Mucosa of descending colon (tissue), 3 donors: ENCODE measurements at regions not wholly inside any gene's neighbourhood (a gene's known extent, or its start where the extent isn't known, plus 50 kb on each side); places are given as distances from the start of the nearest gene placed in this dataset.

Experiments
- ATAC-seq: fragments of 200-7000 bp; cut with Tn5 transposase; one replicate; pipeline ENCODE4 v1.9.1; 2020; ENCODE audit warnings: mild to moderate bottlenecking, moderate library complexity
- DNase-seq, 3 donors: peaks; one replicate each; pipeline ENCODE4 v3.0.0-alpha.2; 2020
- H3K36me3 ChIP-seq: fragments of 200-600 bp; one replicate; pipeline ENCODE4 v1.8.0; 2021; ENCODE audit warnings: low read depth, mild to moderate bottlenecking
- H3K4me1 ChIP-seq: fragments of 200-600 bp; one replicate; pipeline ENCODE4 v1.8.0; 2021; ENCODE audit warnings: low read depth, mild to moderate bottlenecking
- H3K4me3 ChIP-seq: fragments of 200-600 bp; one replicate; pipeline ENCODE4 v1.8.0; 2021; ENCODE audit warnings: mild to moderate bottlenecking
- H3K9me3 ChIP-seq: fragments of 200-600 bp; one replicate; pipeline ENCODE4 v1.8.0; 2021; ENCODE audit warnings: mild to moderate bottlenecking
- CTCF ChIP-seq: fragments of 200-600 bp; IDR thresholded peaks from one replicate; pipeline ENCODE4 v1.8.0; 2022; ENCODE audit warnings: antibody characterized with exemption, mild to moderate bottlenecking
- intact Hi-C, 2 donors: fragments of 100-400 bp; cut with DNase I in 1 of 2; cut with micrococcal nuclease in 1 of 2; formaldehyde crosslinking; loops; one replicate each; pipeline versions ENCODE4 v1.11.0 to v1.11.1; 2022; cut with DNase I, micrococcal nuclease
- donor health status: DM: no; HTN: no; CAD: no; lungs with moderate emphysema.
- donor health status: DM: no; HTN: no; CAD: no.
- donor health status: DM: no; HTN: yes; CAD: no.

GRCh38 chr3:3316521-3316920 lies 137.0 kb upstream of the CRBN start:
- TF ChIP-seq CTCF, result no peak
- Histone ChIP-seq H3K4me3 (no peak overlapping the region), H3K4me1 (no peaks in the 10 kb centered on the region), H3K36me3 (no peaks in the 10 kb centered on the region), H3K9me3 (no peaks in the 10 kb centered on the region)
- no peak for DNase-seq
- no peak for ATAC-seq
- intact Hi-C loops, result no loop called here

- ATAC-seq (no peak), DNase-seq (no peak)
- Histone ChIP-seq H3K4me3 (no peak overlapping the region), H3K4me1 (no peaks in the 10 kb centered on the region), H3K36me3 (no peaks in the 10 kb centered on the region), H3K9me3 (no peaks in the 10 kb centered on the region)
- TF ChIP-seq CTCF, result no peak
- intact Hi-C loops, result no loop called here
Observed at GRCh38 chr3:3315846-3316245, 136.4 kb upstream of the CRBN start.

- H3K4me1 ChIP-seq, result no peaks in the 10 kb centered on the region
- DNase-seq, result no peak
- intact Hi-C loops, result no loop called here
- TF ChIP-seq CTCF, result no peak
- H3K4me3 ChIP-seq, result no peak overlapping the region
- no peak for ATAC-seq
- no peaks in the 10 kb centered on the region for H3K9me3 ChIP-seq
- H3K36me3 ChIP-seq, result no peaks in the 10 kb centered on the region
Observed at GRCh38 chr3:3309887-3310286, 130.4 kb upstream of the CRBN start.

GRCh38 chr3:3308809-3309208 lies 129.3 kb upstream of the CRBN start:
- no peaks in the 10 kb centered on the region for H3K9me3 ChIP-seq
- no peak overlapping the region for H3K4me3 ChIP-seq
- TF ChIP-seq CTCF, result no peak
- ATAC-seq (no peak), DNase-seq (no peak)
- H3K36me3 ChIP-seq, result no peaks in the 10 kb centered on the region
- intact Hi-C loops, result no loop called here
- H3K4me1 ChIP-seq, result no peaks in the 10 kb centered on the region

- Histone ChIP-seq H3K4me1 (no peaks in the 10 kb centered on the region), H3K36me3 (no peaks in the 10 kb centered on the region), H3K4me3 (no peak overlapping the region), H3K9me3 (no peaks in the 10 kb centered on the region)
- intact Hi-C loops, result no loop called here
- no peak for TF ChIP-seq CTCF
- ATAC-seq, result no peak
- DNase-seq, result no peak
Observed at GRCh38 chr3:3307491-3307890, 128.0 kb upstream of the CRBN start.

- intact Hi-C loops, result no loop called here
- Histone ChIP-seq H3K36me3 (no peaks in the 10 kb centered on the region), H3K9me3 (no peaks in the 10 kb centered on the region), H3K4me1 (no peaks in the 10 kb centered on the region), H3K4me3 (no peak overlapping the region)
- TF ChIP-seq CTCF, result no peak
- DNase-seq (no peak), ATAC-seq (no peak)
Observed at GRCh38 chr3:3305841-3306240, 126.3 kb upstream of the CRBN start.
